ENCODE measurements at regions not wholly inside any gene's neighbourhood (a gene's known extent, or its start where the extent isn't known, plus 50 kb on each side); places are given as distances from the start of the nearest gene placed in this dataset.

GRCh38 chr6:45791211-45792168 lies 224.2 kb downstream of the CLIC5 start:
- no peak for DNase-seq (ENCODE audit: low read depth in 2 of 2)

GRCh38 chr6:45789238-45789637 lies 226.4 kb downstream of the CLIC5 start:
- no peak for DNase-seq (ENCODE audit: low read depth in 2 of 2)

GRCh38 chr6:45787384-45787783 lies 228.3 kb downstream of the CLIC5 start:
- no peak for DNase-seq (ENCODE audit: low read depth in 2 of 2)

GRCh38 chr6:45786355-45786781 lies 229.3 kb downstream of the CLIC5 start:
- no peak for DNase-seq (ENCODE audit: low read depth in 2 of 2)

- DNase-seq (ENCODE audit: low read depth in 2 of 2) = no peak
These were observed 231.4 kb downstream of the CLIC5 start for GRCh38 chr6:45784250-45784649.

GRCh38 chr6:45783716-45784115 lies 231.9 kb downstream of the CLIC5 start:
- DNase-seq (ENCODE audit: low read depth in 2 of 2) = no peak

- DNase-seq (ENCODE audit: low read depth in 2 of 2) = no peak
These were observed 233.8 kb downstream of the CLIC5 start for GRCh38 chr6:45781890-45782289.

- no peak for DNase-seq (ENCODE audit: low read depth in 2 of 2)
These were observed 235.1 kb downstream of the CLIC5 start for GRCh38 chr6:45780523-45780922.

GRCh38 chr6:45775026-45775697 lies 240.5 kb downstream of the CLIC5 start:
- no peak for DNase-seq (ENCODE audit: low read depth in 2 of 2)

- no peak for DNase-seq (ENCODE audit: low read depth in 2 of 2)
These were observed 241.8 kb downstream of the CLIC5 start for GRCh38 chr6:45773906-45774305.

- no peak for DNase-seq (ENCODE audit: low read depth in 2 of 2)
These were observed 242.7 kb downstream of the CLIC5 start for GRCh38 chr6:45772886-45773495.

GRCh38 chr6:45772051-45772450 lies 243.6 kb downstream of the CLIC5 start:
- no peak for DNase-seq (ENCODE audit: low read depth in 2 of 2)

- no peak for DNase-seq (ENCODE audit: low read depth in 2 of 2)
These were observed 252.4 kb downstream of the CLIC5 start for GRCh38 chr6:45763281-45763680.

- no peak for DNase-seq (ENCODE audit: low read depth in 2 of 2)
These were observed 256.2 kb downstream of the CLIC5 start for GRCh38 chr6:45759472-45759810.

GRCh38 chr6:45758787-45759471 lies 256.7 kb downstream of the CLIC5 start:
- DNase-seq (ENCODE audit: low read depth in 2 of 2) = no peak

- no peak for DNase-seq (ENCODE audit: low read depth in 2 of 2)
These were observed 258.1 kb downstream of the CLIC5 start for GRCh38 chr6:45757443-45758130.

- DNase-seq (ENCODE audit: low read depth in 2 of 2) = no peak
These were observed 259.1 kb downstream of the CLIC5 start for GRCh38 chr6:45756606-45757005.

GRCh38 chr6:45754432-45754831 lies 261.2 kb downstream of the CLIC5 start:
- no peak for DNase-seq (ENCODE audit: low read depth in 2 of 2)

- DNase-seq (ENCODE audit: low read depth in 2 of 2) = no peak
These were observed 269.6 kb downstream of the CLIC5 start for GRCh38 chr6:45746046-45746445.

- no peak for DNase-seq (ENCODE audit: low read depth in 2 of 2)
These were observed 272.5 kb downstream of the CLIC5 start for GRCh38 chr6:45743028-45743615.

- no peak for DNase-seq (ENCODE audit: low read depth in 2 of 2)
These were observed 273.1 kb downstream of the CLIC5 start for GRCh38 chr6:45742591-45742990.
